Colon (tissue), 2 donors: ENCODE measurements at regions not wholly inside any gene's neighbourhood (a gene's known extent, or its start where the extent isn't known, plus 50 kb on each side); places are given as distances from the start of the nearest gene placed in this dataset.
"Not testable (repeated sequence)": the region's sequence is repeated elsewhere in the genome, so short reads cannot be mapped to it uniquely, and the experiment has no call there.

Source experiments
- FAIRE-seq: peaks from 2 replicates; lab custom pipeline; 2012; peaks lifted over from hg19 to GRCh38; lab: Jason Lieb, UNC
- donor health status: control.
- donor health status: control.

- FAIRE-seq: no peak
Measured at GRCh38 chr14:97802430-97803373, 1005.5 kb downstream of the VRK1 start.

DNA sequence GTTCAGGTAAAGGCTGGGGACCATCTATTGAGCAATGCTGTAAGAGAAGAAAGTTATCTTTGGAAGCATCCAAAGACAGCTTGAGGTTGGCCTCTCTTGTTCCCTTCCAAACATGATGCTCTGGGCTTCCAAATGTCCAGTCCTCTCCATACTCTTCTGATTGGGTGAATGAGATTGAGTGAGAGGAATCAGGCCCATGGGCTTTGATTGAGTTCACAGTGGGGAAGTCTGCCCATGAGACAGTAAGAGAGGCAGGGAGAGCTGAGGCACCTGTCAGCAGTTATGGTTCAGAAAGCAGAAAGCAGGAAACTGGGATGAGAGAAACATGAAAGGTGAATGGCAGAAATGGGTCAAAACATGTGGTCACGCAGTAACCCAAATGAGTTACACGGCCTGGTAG lies 1006.9 kb downstream of the VRK1 start:
- no peak for FAIRE-seq

GRCh38 chr14:97806891-97807290 lies 1009.7 kb downstream of the VRK1 start:
- FAIRE-seq: no peak

GRCh38 chr14:97808541-97808940 lies 1011.4 kb downstream of the VRK1 start:
- not testable (repeated sequence) for FAIRE-seq

- FAIRE-seq: no peak
Measured at GRCh38 chr14:97813556-97813955, 1016.4 kb downstream of the VRK1 start.

DNA sequence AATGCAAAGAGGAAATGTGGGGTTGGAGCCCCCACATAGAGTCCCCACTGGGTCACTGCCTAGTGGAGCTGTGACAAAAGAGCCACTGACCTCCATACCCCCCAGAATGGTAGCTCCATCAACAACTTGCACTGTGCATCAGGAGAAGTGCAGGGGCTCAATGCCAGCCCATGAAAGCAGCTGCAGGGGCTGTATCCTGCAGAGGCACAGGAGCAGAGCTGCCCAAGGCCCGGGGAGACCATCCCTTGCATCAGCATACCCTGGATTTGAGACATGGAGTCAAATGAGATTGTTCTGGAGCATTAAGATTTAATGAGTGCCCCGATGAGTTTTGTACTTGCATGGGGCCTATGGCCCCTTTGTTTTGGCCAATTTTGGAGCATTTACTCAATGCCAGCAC lies 1023.6 kb downstream of the VRK1 start:
- no peak for FAIRE-seq

- FAIRE-seq: no peak
Measured at GRCh38 chr14:97824218-97824617, 1027.0 kb downstream of the VRK1 start.

GRCh38 chr14:97827746-97828145 lies 1030.6 kb downstream of the VRK1 start:
- FAIRE-seq: no peak

GRCh38 chr14:97832776-97833175 lies 1035.6 kb downstream of the VRK1 start:
- FAIRE-seq: no peak

- FAIRE-seq: no peak
Measured at GRCh38 chr14:97838986-97839385, 1041.8 kb downstream of the VRK1 start.

DNA sequence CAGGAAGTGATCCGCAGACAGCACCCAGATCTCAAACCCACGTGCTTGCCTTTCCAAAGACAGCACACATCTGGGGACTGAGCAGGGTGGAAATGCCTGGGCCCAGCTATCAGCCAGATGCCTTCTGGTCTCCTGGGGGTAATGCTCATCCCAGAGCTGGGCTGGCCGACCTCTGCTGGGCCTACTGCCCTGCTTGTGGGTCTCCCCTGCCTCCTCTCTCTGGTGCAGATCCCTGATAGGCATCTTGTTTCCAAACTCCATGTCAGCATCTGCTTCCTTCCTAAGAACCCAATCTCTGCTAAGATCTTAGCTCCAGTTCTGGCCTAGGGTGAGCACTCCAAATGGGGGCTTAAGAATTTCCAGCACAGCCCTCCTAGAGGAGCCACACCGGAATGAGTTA lies 1043.0 kb downstream of the VRK1 start:
- no peak for FAIRE-seq

- FAIRE-seq: no peak
Measured at GRCh38 chr14:97841762-97842161, 1044.6 kb downstream of the VRK1 start.

DNA sequence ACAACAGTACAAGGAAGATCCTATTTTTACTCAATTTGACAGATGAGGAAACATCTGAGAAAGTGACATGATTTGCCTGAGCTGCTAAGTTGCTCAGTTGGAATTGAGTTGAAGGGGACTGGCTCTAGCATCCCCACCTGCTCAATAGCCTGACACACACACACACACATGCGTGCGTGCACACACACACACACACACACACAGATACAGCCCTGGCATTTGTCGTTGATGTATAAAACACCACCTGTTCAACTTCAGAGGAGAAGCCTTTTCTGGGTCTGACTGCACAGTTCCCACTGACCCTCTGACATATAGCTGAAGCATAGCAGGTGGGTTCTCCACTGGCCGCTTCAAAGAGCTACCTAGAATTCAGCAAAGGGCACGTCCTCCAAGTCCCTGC lies 1045.9 kb downstream of the VRK1 start:
- FAIRE-seq: no peak

DNA sequence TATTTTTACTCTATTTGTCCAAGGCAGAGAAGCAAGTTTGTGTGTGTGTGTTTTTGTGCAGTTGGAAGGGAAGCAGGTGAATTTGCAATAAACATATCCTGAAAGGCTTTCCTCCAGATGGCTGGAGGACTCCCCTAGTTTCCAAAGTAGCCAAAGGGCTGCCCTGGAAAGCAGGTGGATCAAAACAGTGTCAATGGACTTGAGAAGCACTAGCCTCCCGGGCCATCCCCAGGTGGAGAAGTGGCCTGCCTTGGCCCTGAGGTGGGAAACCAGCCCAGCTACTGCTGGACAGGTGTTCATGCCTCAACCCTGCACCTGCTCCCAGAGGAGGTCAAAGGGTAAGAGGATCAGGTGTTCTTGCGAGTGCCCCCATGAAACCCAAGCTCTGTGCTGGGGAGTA lies 1046.9 kb downstream of the VRK1 start:
- no peak for FAIRE-seq

DNA sequence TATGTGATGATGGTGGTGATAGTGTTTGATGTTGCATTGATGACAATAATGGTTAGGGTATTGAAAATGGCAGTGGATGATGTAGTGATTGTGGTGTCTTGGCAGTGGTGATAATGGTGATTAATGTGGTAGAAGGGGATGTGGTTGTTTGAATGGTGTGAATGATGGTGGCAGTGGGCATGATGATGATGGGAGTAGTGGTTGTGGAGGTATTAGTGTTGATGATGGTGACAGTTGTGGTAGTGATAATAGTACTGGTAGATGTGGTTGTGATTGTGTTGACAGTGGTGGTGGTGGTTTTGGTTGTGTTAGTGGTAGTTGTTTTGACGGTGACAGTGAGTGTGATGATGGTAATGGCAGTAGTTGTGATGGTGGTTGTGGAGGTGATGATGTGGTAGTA lies 1049.0 kb downstream of the VRK1 start:
- no peak for FAIRE-seq

GRCh38 chr14:97848317-97848980 lies 1051.3 kb downstream of the VRK1 start:
- no peak for FAIRE-seq

- no peak for FAIRE-seq
Measured at GRCh38 chr14:97850466-97850865, 1053.3 kb downstream of the VRK1 start.

- FAIRE-seq: no peak
Measured at GRCh38 chr14:97850886-97851285, 1053.7 kb downstream of the VRK1 start.

GRCh38 chr14:97851428-97851995 lies 1054.3 kb downstream of the VRK1 start:
- FAIRE-seq: no peak

DNA sequence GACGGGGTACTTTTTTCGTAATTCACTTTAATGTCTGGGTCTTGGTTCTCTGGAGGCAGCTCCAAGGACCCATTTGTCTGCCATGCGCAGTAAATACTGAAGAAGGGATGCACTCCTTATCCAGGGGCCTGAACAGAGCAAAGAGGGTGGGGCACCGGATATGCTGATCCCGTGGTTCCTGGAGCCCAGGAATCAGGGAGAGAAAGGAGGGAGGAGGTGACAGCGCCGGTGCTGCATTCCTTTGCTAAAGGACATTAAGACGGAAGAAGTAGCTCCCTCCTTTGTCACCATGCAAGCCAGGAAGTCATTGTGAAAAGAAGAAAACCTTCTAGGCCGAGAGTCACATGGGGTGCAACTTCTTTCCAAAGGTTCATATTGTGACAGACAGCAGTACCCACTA lies 1057.7 kb downstream of the VRK1 start:
- FAIRE-seq: no peak

DNA sequence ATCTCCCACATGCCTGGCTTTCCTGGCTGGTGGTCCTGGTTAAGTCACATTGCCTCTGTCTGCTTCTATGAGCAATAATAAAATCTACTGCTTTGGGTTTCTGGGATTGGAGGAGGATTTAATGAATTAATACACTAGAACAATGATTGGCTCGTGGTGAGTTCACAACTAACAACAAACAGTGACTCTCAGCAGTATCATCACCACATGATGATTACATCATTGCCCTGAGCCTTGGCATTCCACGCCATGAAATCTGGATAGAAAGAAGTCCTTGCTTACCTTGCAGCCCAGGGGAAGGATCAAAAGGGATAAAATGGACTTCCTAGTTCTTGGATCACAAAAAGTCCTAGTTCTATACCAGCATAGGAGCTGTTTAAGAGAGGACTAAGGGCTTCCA lies 1069.0 kb downstream of the VRK1 start:
- FAIRE-seq: no peak

DNA sequence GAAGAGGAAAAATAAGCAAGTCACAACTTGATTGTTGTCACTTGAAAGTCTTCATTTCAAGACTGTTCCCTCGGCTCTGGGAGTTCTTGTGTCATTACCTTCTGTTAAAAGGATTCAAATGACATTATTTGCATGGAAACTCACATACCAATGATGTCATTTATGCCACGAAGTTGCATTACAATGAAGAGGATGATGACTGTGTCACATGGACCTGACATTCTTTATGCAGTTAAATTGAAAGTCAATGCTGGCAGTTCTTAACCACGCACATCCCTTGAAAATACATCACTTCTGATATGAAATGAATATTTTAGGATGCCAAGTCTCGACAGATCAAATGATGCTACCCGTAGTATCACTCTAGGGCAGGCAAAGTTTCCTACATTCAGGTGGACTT lies 1069.5 kb downstream of the VRK1 start:
- FAIRE-seq: no peak

DNA sequence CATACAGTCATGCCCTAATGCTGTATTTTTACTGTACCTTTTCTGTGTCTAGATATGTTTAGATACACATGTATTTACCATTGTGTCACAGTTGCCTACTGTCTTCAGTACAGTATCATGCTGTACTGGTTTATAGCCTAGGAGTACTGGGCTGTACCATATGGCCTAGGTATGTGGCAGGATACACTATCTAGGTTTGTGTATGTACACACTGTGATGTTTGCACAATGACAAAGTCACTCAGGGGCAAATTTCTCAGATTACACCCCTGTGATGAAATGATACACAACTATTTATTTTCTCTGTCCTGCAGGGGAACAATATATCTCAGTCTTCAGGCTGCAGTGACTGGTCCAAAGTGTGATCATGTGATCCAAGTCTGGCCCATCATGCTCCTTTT lies 1076.1 kb downstream of the VRK1 start:
- no peak for FAIRE-seq
